Keratinocyte (primary cell): ENCODE measurements at regions not wholly inside any gene's neighbourhood (a gene's known extent, or its start where the extent isn't known, plus 50 kb on each side); places are given as distances from the start of the nearest gene placed in this dataset.

Source experiments
- EZH2 ChIP-seq: IDR thresholded peaks from one replicate; pipeline ENCODE4 v1.6.1; 2012; ENCODE audit warnings: inconsistent platforms, mild to moderate bottlenecking, low read length, moderate library complexity
- TF ChIP-seq, protein P1 (sequence below), 3 experiments: IDR thresholded peaks in 1 of 3; conservative IDR thresholded peaks in 1 of 3; optimal IDR thresholded peaks in 1 of 3; 2 replicates in 2 of 3; 3 replicates in 1 of 3; pipeline versions ENCODE3 to v1.5.1; 2011; ENCODE audit warnings: low read length in 3 of 3, mild to moderate bottlenecking in 3 of 3, moderate library complexity in 2 of 3, control low read depth in 1 of 3, inconsistent platforms in 1 of 3; ENCODE audit not compliant: insufficient read depth in 2 of 3; ENCODE audit errors: extremely low read depth in 1 of 3

DNA sequence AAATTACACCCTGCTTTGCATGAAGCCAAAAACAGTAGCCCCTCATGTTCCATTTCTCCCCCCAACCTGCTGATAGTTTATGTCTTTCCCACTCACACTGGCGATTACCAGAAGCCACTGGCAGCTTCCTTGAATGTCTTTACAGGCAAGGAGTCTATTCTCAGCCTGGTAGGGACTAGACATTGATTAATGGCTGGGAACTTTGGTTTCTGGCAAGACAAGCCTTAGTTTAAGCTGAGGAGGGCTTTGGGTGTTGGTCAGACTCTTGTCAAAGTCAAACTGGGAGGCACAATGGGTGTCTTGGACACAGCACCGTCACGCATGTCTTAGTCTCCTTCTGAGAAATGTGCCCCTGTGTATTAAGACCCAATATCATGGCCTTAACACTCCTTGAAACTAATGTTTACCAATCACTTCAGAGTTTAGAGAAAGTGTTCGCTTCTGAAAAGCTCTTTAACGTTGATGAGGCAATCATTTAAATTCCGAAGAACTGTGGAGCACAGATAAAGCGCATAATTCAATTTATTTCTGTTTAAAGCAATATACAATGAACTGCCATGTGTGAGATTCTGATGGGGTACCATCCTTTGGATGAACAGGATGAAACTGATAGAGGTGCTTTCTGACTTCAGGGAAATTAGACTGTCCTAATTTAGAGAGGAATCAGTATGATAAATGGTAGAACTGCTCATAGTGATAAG lies 53.9 kb upstream of the CPEB4 start:
- TF ChIP-seq, protein P1, sequence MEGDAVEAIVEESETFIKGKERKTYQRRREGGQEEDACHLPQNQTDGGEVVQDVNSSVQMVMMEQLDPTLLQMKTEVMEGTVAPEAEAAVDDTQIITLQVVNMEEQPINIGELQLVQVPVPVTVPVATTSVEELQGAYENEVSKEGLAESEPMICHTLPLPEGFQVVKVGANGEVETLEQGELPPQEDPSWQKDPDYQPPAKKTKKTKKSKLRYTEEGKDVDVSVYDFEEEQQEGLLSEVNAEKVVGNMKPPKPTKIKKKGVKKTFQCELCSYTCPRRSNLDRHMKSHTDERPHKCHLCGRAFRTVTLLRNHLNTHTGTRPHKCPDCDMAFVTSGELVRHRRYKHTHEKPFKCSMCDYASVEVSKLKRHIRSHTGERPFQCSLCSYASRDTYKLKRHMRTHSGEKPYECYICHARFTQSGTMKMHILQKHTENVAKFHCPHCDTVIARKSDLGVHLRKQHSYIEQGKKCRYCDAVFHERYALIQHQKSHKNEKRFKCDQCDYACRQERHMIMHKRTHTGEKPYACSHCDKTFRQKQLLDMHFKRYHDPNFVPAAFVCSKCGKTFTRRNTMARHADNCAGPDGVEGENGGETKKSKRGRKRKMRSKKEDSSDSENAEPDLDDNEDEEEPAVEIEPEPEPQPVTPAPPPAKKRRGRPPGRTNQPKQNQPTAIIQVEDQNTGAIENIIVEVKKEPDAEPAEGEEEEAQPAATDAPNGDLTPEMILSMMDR (optimal IDR thresholded peaks at IDR 0.05 in 1 of 3, IDR thresholded peaks at IDR 0.05 in 1 of 3, conservative IDR thresholded peaks at IDR 0.05 in 1 of 3; ENCODE audit: extremely low read depth in 1 of 3, insufficient read depth in 2 of 3, low read length in 3 of 3), result no peak
- no peak for TF ChIP-seq EZH2
